Left cardiac atrium (tissue), 4 donors: ENCODE measurements at regions not wholly inside any gene's neighbourhood (a gene's known extent, or its start where the extent isn't known, plus 50 kb on each side); places are given as distances from the start of the nearest gene placed in this dataset.
"Not testable (repeated sequence)": the region's sequence is repeated elsewhere in the genome, so short reads cannot be mapped to it uniquely, and the experiment has no call there.

ENCODE experiments used
- ATAC-seq, 2 donors: fragments of 200-7000 bp; cut with Tn5 transposase; one replicate each; pipeline ENCODE4 v1.9.1; 2020; ENCODE audit warnings: mild to moderate bottlenecking in 2 of 2, moderate library complexity in 2 of 2
- DNase-seq: peaks from one replicate; pipeline ENCODE4 v3.0.0-alpha.2; 2020
- intact Hi-C, 2 donors: fragments of 100-400 bp; cut with DNase I; formaldehyde crosslinking; loops; one replicate each; pipeline versions ENCODE4 v1.14.1 to v1.15.1; 2022 to 2023
- donor health status: DM: no; HTN: yes; CAD: no.
- donor health status: DM: no; HTN: yes; CAD: no; lungs with severe emphysema.
- donor health status: DM: yes; HTN: yes; CAD: no.
- donor health status: Dilated cardiomyopathy.

GRCh38 chrX:73979551-73980131, 127.1 kb upstream of the XIST start:
- ATAC-seq (no peak), DNase-seq (no peak)
- intact Hi-C loops = no loop called here

- DNase-seq (no peak), ATAC-seq (no peak)
- intact Hi-C loops = no loop called here
These were observed 125.1 kb upstream of the XIST start for GRCh38 chrX:73977542-73978169.

- ATAC-seq, intact Hi-C loops, DNase-seq: not testable (repeated sequence)
These were observed 114.9 kb upstream of the XIST start for GRCh38 chrX:73967461-73967860.

- DNase-seq (no peak), ATAC-seq (no peak)
- intact Hi-C loops = no loop called here
These were observed 113.3 kb upstream of the XIST start for GRCh38 chrX:73965833-73966232.

- ATAC-seq = no peak
These were observed 112.1 kb upstream of the XIST start for GRCh38 chrX:73964579-73964978.

GRCh38 chrX:73963682-73964081, 111.2 kb upstream of the XIST start:
- intact Hi-C loops = no loop called here
- DNase-seq (peak; percentile 60), ATAC-seq (peak; percentile 82 to 87)

More at GRCh38 chrX:73964579-73964978, 112.1 kb upstream of the XIST start:
- intact Hi-C loops = no loop called here
- no peak for DNase-seq

- ATAC-seq (no peak), DNase-seq (no peak)
- intact Hi-C loops = no loop called here
These were observed 110.4 kb upstream of the XIST start for GRCh38 chrX:73962948-73963347.

GRCh38 chrX:73961867-73962266, 109.4 kb upstream of the XIST start:
- ATAC-seq, DNase-seq, intact Hi-C loops: not testable (repeated sequence)

GRCh38 chrX:73944563-73944908, 92.0 kb upstream of the XIST start:
- ATAC-seq (peak in 1 of 2 donors; percentile 27), DNase-seq (no peak)
- intact Hi-C loops = loop anchor here in 1 of 2 donors (5.0 kb wide), 1 partner anchor 87 kb away; no protein-coding TSS in a partner anchor

- intact Hi-C loops = loop anchor here in 1 of 2 donors (5.0 kb wide), 1 partner anchor 87 kb away; no protein-coding TSS in a partner anchor
- ATAC-seq = peak; percentile 100
- peak; percentile 93 for DNase-seq
These were observed 91.4 kb upstream of the XIST start for GRCh38 chrX:73943693-73944562.

GRCh38 chrX:73940893-73941470, 88.5 kb upstream of the XIST start:
- intact Hi-C loops = loop anchor here in 1 of 2 donors (5.0 kb wide), 1 partner anchor 84 kb away; no protein-coding TSS in a partner anchor
- DNase-seq (no peak), ATAC-seq (no peak)

- DNase-seq = peak; percentile 28
- ATAC-seq, intact Hi-C loops: not testable (repeated sequence)
These were observed 85.3 kb upstream of the XIST start for GRCh38 chrX:73937843-73938242.

- DNase-seq (no peak), ATAC-seq (no peak)
- intact Hi-C loops = no loop called here
These were observed 80.0 kb upstream of the XIST start for GRCh38 chrX:73932522-73932921.

- ATAC-seq (no peak), DNase-seq (no peak)
- intact Hi-C loops = no loop called here
These were observed 77.8 kb upstream of the XIST start for GRCh38 chrX:73930300-73930699.

GRCh38 chrX:73922856-73923455, 70.4 kb upstream of the XIST start:
- no peak for DNase-seq
- intact Hi-C loops = no loop called here
- ATAC-seq = no peak

- intact Hi-C loops = no loop called here
- no peak for ATAC-seq
These were observed 64.6 kb upstream of the XIST start for GRCh38 chrX:73916931-73917667.

GRCh38 chrX:73916489-73916888, 64.0 kb upstream of the XIST start:
- no peak for ATAC-seq
- DNase-seq = no peak
- intact Hi-C loops = no loop called here

More at GRCh38 chrX:73916931-73917667, 64.6 kb upstream of the XIST start:
- no peak for DNase-seq

GRCh38 chrX:73914792-73915191, 62.3 kb upstream of the XIST start:
- ATAC-seq, intact Hi-C loops: not testable (repeated sequence)

GRCh38 chrX:73913580-73913979, 61.1 kb upstream of the XIST start:
- DNase-seq (peak; percentile 26), ATAC-seq (no peak)
- intact Hi-C loops = no loop called here

More at GRCh38 chrX:73914792-73915191, 62.3 kb upstream of the XIST start:
- not testable (repeated sequence) for DNase-seq
